Esophagus mucosa (tissue), 1 donor: ENCODE measurements at regions not wholly inside any gene's neighbourhood (a gene's known extent, or its start where the extent isn't known, plus 50 kb on each side); places are given as distances from the start of the nearest gene placed in this dataset.

Experiments used
- ATAC-seq: fragments of 200-7000 bp; cut with Tn5 transposase; one replicate; pipeline ENCODE4 v1.9.1; 2020
- donor health status: DM: yes; HTN: yes; CAD: no.

DNA sequence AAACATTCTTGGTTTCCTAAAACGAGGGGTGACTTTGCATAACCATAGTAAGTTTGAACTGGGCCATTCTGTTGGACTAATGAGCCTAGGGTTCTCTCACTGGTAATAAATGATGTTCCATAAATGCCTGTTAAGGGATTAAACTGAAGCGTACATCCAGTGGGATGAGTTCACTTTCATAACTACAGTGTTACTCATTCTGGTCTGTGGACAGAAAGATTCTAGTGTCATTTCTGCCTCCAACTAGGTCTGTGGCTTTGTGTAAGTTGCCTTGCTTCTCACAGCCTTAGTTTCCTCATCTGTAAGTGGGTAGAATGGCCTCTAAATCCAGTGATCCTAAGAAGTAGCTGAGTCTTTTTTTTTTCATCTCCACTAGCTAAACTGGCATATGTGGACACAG lies 1860.6 kb upstream of the PIK3C3 start:
- ATAC-seq, result no peak

DNA sequence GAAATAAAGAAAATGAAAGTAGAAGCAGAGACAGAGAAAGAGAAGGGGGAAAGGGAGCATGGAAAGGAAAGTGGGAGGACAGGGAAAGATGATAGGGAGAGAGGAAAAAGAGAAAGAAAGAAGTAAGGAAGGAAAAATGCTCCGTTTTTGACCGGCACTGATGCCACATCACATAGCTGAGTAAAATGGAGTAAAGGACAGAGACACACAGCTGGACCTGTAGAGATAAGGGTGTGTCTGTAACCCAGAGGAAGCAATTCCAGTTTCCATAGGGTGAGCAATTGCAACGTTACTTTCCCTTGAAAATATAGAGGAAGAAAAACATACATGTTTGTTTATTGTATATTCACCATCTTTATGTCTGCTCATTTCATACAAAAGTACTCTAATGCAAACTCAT lies 1866.9 kb upstream of the PIK3C3 start:
- ATAC-seq, result no peak

DNA sequence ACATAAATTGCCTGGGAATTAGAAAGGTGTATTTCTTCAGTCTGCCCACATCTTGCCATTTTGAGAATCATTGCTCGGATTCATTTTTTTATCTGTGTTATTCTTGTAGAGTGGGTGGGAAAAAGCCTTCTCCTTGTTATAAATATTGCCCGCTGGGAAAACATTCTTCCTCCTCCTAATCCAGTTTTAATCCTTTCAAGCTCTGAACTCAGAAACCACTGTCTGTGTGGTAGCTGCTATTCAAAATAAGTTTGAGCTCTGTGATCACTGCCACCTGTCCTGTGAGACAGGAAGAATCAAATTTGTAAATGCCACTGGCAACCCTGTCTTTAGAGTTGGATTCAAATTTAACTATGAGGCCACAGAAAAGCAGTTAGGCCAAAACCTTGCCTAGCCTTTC lies 1875.2 kb upstream of the PIK3C3 start:
- ATAC-seq, result no peak

DNA sequence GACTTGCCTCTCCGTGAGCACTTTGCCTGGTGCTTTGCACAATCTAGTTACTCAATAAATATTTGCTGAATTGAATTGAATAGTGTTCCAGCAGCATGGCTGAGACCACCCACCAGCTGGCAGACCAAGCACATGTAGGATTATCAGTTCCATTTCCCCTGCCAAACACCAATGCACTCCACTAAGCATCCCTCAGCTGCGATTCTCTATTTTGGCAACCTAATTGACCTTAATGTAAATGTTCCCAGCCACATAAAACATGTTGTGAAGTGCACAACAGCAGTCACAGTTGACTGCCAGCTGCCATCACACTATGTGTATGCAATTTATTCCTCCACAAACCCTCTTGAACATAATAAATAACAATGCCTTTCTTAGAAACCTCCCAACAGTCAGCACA lies 1879.4 kb upstream of the PIK3C3 start:
- no peak for ATAC-seq

- no peak for ATAC-seq
Measured at GRCh38 chr18:40072761-40073160, 1882.3 kb upstream of the PIK3C3 start.

- ATAC-seq, result no peak
Measured at GRCh38 chr18:40066368-40066767, 1888.7 kb upstream of the PIK3C3 start.

GRCh38 chr18:40063488-40063887 lies 1891.5 kb upstream of the PIK3C3 start:
- ATAC-seq, result no peak

DNA sequence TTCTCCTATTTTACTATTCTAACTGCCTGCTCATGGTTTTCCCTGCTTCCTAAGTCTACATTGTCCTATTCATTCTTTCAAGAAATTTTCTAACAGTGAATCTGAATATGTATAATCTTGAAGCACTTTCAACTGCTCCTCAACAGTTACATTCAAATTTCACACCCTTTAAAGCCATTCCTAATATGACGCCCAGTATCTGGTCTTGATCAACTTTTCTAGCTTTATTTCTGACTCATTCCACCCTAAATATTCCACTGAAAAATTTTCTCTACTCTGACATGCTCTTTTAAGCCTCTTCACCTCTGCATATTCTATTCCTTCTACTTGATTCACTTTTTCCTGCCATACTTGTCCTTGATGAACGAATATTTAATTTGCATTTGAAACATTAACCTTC lies 1893.9 kb upstream of the PIK3C3 start:
- no peak for ATAC-seq

- ATAC-seq, result no peak
Measured at GRCh38 chr18:40060562-40060961, 1894.5 kb upstream of the PIK3C3 start.

GRCh38 chr18:40058811-40059570 lies 1896.0 kb upstream of the PIK3C3 start:
- no peak for ATAC-seq

- no peak for ATAC-seq
Measured at GRCh38 chr18:40056079-40056692, 1898.8 kb upstream of the PIK3C3 start.

DNA sequence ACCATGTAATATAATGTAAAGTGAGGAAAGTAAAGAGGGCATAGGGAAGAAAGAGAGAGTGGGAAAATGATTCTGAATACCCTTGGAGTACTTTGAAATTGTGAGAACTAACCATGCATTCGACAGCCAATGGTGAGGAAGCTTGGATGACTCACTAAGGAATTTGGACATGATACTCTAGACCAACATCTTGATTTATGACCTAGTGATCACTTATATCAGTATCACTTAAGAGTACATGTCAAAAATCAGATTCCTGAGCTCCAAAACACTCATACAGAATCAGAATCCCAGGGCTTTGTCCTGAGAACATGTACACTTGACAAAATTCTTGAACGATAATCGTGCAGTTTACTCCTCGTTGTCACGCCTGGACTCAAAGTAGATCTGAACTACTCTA lies 1899.8 kb upstream of the PIK3C3 start:
- no peak for ATAC-seq

- no peak for ATAC-seq
Measured at GRCh38 chr18:40049716-40050115, 1905.3 kb upstream of the PIK3C3 start.

DNA sequence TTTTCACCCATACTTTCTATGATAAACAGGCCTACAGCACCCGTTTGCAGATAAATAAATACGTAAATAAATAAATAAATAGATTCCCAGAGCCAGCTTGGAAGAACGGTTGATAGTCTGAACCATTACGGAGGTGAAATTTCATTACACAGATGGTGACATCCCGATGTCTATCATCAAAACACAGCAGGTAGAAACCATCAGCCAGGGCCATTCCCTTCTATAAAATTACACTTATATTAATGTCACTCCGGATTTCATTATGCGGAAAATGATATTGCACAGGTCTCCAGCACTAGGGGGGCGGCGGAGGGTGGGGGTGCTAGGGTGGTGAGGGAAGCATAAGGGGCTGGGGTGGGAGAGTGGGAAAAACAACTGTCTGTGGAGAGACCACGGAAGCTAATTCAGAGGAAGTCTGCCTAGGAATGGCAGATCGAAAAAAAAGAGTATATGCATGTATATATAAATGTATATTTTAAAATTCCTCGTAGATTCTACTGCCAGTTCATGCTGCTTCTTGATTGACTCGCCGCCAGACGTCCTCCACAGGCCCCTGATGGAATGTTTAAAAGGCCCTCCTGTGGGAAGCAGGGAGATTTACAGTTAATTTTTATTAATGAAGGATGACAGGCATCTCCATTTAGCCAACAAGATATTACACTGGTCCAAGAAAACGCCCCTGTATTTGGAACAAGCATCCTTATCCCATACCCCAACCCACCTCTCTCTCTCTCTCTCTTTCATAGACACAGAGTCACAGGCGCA lies 1906.0 kb upstream of the PIK3C3 start:
- ATAC-seq, result no peak

DNA sequence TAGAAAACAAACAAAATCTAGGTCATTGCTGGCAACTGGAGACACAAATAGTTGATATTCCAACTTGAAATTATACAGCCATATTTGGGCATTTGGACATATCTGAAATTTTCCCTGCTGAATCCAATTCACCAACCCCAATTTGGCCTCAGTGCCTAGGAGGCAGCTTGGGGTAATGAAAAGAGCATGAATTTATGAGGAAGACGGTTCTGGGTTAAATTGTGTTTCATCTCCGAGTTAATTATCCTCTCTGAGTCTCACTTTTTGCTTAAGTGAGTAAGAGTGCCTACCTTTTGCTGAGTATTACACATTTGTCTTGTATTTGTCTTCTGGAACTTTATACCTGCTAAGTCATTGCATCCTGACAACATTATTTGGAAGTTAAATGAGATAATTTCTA lies 1906.8 kb upstream of the PIK3C3 start:
- ATAC-seq, result no peak

GRCh38 chr18:40046596-40046995 lies 1908.4 kb upstream of the PIK3C3 start:
- ATAC-seq, result no peak

DNA sequence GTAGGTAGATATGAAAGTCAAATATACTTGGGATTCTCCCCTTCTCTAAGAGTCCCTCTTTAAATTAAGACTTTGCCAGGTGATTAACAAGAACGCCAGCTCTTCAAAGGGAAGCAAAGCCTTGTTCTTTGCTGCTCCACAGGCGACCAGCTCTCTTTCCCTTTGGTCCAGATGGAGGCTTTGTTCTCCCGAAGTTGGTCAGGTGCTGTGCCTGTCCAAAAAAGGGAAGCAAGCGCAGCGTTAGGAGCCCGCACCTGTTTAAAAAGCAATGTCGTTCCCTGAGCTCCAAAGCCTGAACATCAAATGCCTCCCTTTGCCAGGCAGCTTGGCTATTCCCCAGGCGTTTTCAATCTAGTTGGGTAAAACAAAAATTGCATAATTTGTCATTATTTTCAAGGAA lies 1913.1 kb upstream of the PIK3C3 start:
- ATAC-seq, result no peak

DNA sequence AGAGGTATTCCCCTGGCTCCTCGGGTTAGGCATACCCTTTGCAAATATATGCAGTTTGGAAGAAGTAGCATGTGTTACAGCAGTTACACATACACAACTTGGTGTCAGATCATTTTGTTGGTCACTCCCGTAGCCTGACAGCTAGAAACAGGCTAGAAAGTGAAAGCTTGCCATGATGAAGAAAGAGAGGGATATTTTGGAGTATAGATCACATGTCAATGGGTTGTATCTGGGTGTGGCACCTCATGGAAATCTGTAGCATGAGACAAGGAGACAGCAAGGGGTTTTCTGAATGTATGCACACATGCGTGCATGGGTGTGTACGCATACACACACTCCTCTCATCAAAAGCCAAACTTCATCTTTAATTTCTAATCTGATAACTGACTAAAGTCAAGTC lies 1914.5 kb upstream of the PIK3C3 start:
- ATAC-seq, result no peak

DNA sequence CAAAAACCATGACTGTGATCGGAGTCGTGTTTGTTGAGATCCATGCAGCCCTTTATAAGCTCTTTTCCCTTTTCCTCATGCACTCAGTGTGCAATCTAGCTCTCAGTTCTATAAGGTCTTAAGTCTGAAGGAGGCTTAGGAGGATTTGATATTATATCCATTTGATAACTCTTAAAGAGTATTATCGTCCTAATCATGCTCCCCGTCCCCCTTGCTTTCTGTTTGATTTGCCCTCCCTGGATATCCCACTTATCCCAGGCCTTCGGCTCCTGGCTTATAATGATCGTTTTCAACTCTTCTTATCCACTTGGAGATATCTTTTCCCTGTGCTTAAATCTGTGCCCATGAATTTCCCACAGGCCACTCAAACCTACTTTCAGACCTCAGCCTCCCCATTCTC lies 1917.7 kb upstream of the PIK3C3 start:
- ATAC-seq, result no peak

DNA sequence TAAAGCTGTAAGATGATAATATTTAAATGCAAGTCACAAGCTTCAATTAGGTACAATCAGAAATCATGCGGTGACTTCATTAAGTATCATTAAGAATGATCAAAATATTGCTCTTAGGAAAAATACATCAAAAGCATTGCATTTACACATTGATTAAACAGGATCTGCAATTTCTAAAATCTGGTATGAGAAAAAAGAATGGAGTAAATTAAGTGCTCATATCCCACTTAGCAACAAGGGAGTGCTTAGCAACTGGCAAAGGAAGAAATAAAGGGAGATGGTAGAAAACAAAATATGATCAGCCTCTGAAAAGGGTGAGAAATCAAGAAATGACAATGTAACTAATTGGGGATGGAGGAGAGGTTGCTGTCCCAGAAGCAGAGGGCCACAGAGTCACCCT lies 1918.2 kb upstream of the PIK3C3 start:
- no peak for ATAC-seq

DNA sequence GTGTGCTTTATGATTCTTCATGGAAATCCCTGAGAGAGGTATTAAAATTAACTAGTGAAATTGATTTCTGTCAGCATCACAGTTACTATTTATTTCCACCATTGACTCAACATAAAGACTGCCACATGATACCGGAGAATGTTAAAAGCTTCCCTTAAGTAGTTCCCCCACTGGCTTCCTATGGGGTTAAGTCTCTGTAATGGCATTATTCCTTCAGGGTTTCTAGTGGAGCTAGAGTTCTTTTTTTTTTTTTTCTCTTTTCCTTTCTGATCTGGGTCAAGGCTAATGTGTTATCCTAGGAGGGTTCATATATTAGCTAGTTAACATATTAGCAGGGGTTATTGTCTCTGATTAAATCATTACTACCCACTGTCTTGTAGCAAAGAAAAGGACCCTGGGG lies 1919.1 kb upstream of the PIK3C3 start:
- ATAC-seq, result no peak

- ATAC-seq, result no peak
Measured at GRCh38 chr18:40032076-40032475, 1923.0 kb upstream of the PIK3C3 start.

GRCh38 chr18:40031435-40031834 lies 1923.6 kb upstream of the PIK3C3 start:
- no peak for ATAC-seq

DNA sequence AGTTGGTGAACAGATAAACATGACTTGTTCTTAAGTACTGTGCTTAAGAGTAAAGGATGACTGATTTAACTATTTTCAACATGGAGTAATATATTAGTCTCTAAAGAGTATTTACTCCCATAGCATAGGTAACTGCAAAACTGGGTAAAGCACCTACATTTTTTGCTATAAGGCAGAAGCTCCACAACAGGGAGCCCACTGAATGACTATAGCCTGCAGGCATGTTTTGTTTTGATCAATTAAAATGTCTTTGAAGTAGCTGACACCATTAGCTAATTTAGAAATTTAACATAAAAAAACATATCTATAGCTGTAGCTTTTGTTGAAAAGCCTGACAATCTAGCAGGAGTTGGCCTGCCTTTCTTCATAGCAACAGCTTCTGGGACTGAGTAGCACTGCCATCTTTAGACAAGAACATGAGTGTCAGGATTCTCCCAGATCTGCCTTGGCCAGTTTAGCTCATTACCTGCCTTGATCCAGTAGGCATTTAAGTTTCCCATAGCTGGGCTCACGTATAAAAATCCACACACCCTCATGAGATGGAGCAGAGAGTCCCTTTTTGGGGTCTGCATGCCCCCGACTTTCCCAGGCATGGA lies 1935.1 kb upstream of the PIK3C3 start:
- no peak for ATAC-seq
